Testis (tissue), 2 donors: ENCODE measurements at regions not wholly inside any gene's neighbourhood (a gene's known extent, or its start where the extent isn't known, plus 50 kb on each side); places are given as distances from the start of the nearest gene placed in this dataset.

ENCODE experiments used
- DNase-seq: peaks from one replicate; pipeline ENCODE4 v3.0.0-alpha.2; 2019
- H3K27ac ChIP-seq, 2 donors: fragments of 200-600 bp; sonication (generic); one replicate each; pipeline ENCODE4 v1.5.1; 2019
- H3K27me3 ChIP-seq: fragments of 200-600 bp; sonication (generic); one replicate; pipeline ENCODE4 v1.5.1; 2019
- H3K36me3 ChIP-seq: fragments of 200-600 bp; sonication (generic); one replicate; pipeline ENCODE4 v1.5.1; 2017; ENCODE audit warnings: low read depth; ENCODE audit errors: missing control alignments
- H3K4me1 ChIP-seq: fragments of 200-600 bp; sonication (generic); one replicate; pipeline ENCODE4 v1.5.1; 2019
- H3K4me3 ChIP-seq, 2 donors: fragments of 200-600 bp; sonication (generic); one replicate each; pipeline ENCODE4 v1.5.1; 2017 to 2019
- H3K9me3 ChIP-seq: fragments of 200-600 bp; sonication (generic); one replicate; pipeline ENCODE4 v1.5.1; 2017
- CTCF ChIP-seq, 3 experiments: fragments of 450-650 bp in 2 of 3; fragments of 200-600 bp in 1 of 3; sonication (generic) in 1 of 3; IDR thresholded peaks; one replicate each; pipeline ENCODE4 v1.5.1; 2016 to 2019; ENCODE audit warnings: antibody characterized with exemption in 3 of 3, mild to moderate bottlenecking in 2 of 3, moderate library complexity in 1 of 3
- POLR2A ChIP-seq: fragments of 450-650 bp; IDR thresholded peaks from one replicate; pipeline ENCODE4 v1.6.1; 2017; ENCODE audit warnings: antibody characterized with exemption, mild to moderate bottlenecking, moderate library complexity
- WGBS, 2 donors: methylation state at CpG; one replicate each; pipeline ENCODE4 v1.1.5; 2018; 5-methylcytosine and 5-hydroxymethylcytosine counted together
- intact Hi-C: fragments of 100-400 bp; cut with DNase I; formaldehyde crosslinking; loops from one replicate; pipeline ENCODE4 v1.15.1; 2023; ENCODE audit warnings: low total_unique reads

- no peak overlapping the region for H3K4me3 ChIP-seq
- TF ChIP-seq POLR2A (no peak), CTCF (IDR thresholded peaks at IDR 0.05) (no peak)
These were observed 142.8 kb downstream of the CTTN start for GRCh38 chr11:70541176-70541575.

GRCh38 chr11:70541699-70542098 lies 143.4 kb downstream of the CTTN start:
- Histone ChIP-seq H3K27ac (no peak overlapping the region), H3K4me1 (no peaks in the 10 kb centered on the region), H3K36me3 (no peaks in the 10 kb centered on the region), H3K9me3 (no peaks in the 10 kb centered on the region), H3K27me3 (no peaks in the 10 kb centered on the region), H3K4me3 (no peak overlapping the region)
- 99 to 100% methylated on average over 2 to 5 of the region's 5 CpGs for whole genome bisulfite sequencing, 2 donors
- DNase-seq, result no peak
- intact Hi-C loops, result no loop called here
- no peak for TF ChIP-seq CTCF (IDR thresholded peaks at IDR 0.05)
- TF ChIP-seq POLR2A, result no peak

More at GRCh38 chr11:70541176-70541575, 142.8 kb downstream of the CTTN start:
- no peak for DNase-seq
- WGBS, 2 donors, result 93% methylated on average over 9 of the region's 9 CpGs
- no peaks in the 10 kb centered on the region for H3K36me3 ChIP-seq
- intact Hi-C loops, result no loop called here
- no peaks in the 10 kb centered on the region for H3K9me3 ChIP-seq
- H3K4me1 ChIP-seq, result no peaks in the 10 kb centered on the region
- no peaks in the 10 kb centered on the region for H3K27me3 ChIP-seq
- H3K27ac ChIP-seq, result no peak overlapping the region

GRCh38 chr11:70542406-70542805 lies 144.1 kb downstream of the CTTN start:
- DNase-seq, result no peak

GRCh38 chr11:70542811-70543210 lies 144.5 kb downstream of the CTTN start:
- H3K27ac ChIP-seq, result no peak overlapping the region
- no peaks in the 10 kb centered on the region for H3K9me3 ChIP-seq
- no peaks in the 10 kb centered on the region for H3K4me1 ChIP-seq
- no peak for TF ChIP-seq CTCF (IDR thresholded peaks at IDR 0.05)
- TF ChIP-seq POLR2A, result no peak
- WGBS, 2 donors, result 88 to 94% methylated on average over 12 of the region's 12 CpGs
- intact Hi-C loops, result no loop called here
- H3K36me3 ChIP-seq, result no peaks in the 10 kb centered on the region
- H3K27me3 ChIP-seq, result no peaks in the 10 kb centered on the region
- DNase-seq, result no peak
- no peak overlapping the region for H3K4me3 ChIP-seq

More at GRCh38 chr11:70542406-70542805, 144.1 kb downstream of the CTTN start:
- intact Hi-C loops, result no loop called here
- Histone ChIP-seq H3K9me3 (no peaks in the 10 kb centered on the region), H3K4me1 (no peaks in the 10 kb centered on the region), H3K27ac (no peak overlapping the region), H3K27me3 (no peaks in the 10 kb centered on the region), H3K4me3 (no peak overlapping the region), H3K36me3 (no peaks in the 10 kb centered on the region)
- 82 to 89% methylated on average over 6 of the region's 6 CpGs for WGBS, 2 donors
- TF ChIP-seq CTCF (IDR thresholded peaks at IDR 0.05) (no peak), POLR2A (no peak)

- DNase-seq, result no peak
- intact Hi-C loops, result no loop called here
- no peaks in the 10 kb centered on the region for H3K9me3 ChIP-seq
These were observed 145.3 kb downstream of the CTTN start for GRCh38 chr11:70543611-70544010.

More at GRCh38 chr11:70543611-70544010, 145.3 kb downstream of the CTTN start:
- Histone ChIP-seq H3K4me3 (no peak overlapping the region), H3K4me1 (no peaks in the 10 kb centered on the region), H3K27me3 (no peaks in the 10 kb centered on the region), H3K36me3 (no peaks in the 10 kb centered on the region), H3K27ac (no peak overlapping the region)
- 80 to 92% methylated on average over 6 to 7 of the region's 7 CpGs for WGBS, 2 donors
- no peak for TF ChIP-seq CTCF (IDR thresholded peaks at IDR 0.05)
- TF ChIP-seq POLR2A, result no peak
